ENCODE measurements at regions not wholly inside any gene's neighbourhood (a gene's known extent, or its start where the extent isn't known, plus 50 kb on each side); places are given as distances from the start of the nearest gene placed in this dataset.
A peak's percentile ranks its signal among the peaks of the same experiment; 100 is the strongest.
"Not testable (repeated sequence)": the region's sequence is repeated elsewhere in the genome, so short reads cannot be mapped to it uniquely, and the experiment has no call there.

- intact Hi-C loops (cut with DNase I): no loop called here
- Histone ChIP-seq H3K27ac (peak overlapping the region in 6 of 10 donors; percentile 26 to 69 (median 61)), H3K9me3 (no peaks in the 10 kb centered on the region), H3K4me3 (no peak overlapping the region), H3K27me3 (no peaks in the 10 kb centered on the region), H3K4me1 (peaks cover 0 to 7% (median 0%) of the 10 kb centered on the region in 9 donors), H3K36me3 (no peaks in the 10 kb centered on the region)
- TF ChIP-seq CTCF (IDR thresholded peaks at IDR 0.05): no peak
- ATAC-seq (peak in 7 of 8 donors; percentile 76 to 92 (median 90)), DNase-seq (peak in 1 of 2 donors; percentile 49)
- WGBS, 2 donors: 29 to 38% methylated on average over 1 of the region's 1 CpG
Observed at GRCh38 chr2:67616749-67617148, 219.6 kb downstream of the ETAA1 start.

DNA sequence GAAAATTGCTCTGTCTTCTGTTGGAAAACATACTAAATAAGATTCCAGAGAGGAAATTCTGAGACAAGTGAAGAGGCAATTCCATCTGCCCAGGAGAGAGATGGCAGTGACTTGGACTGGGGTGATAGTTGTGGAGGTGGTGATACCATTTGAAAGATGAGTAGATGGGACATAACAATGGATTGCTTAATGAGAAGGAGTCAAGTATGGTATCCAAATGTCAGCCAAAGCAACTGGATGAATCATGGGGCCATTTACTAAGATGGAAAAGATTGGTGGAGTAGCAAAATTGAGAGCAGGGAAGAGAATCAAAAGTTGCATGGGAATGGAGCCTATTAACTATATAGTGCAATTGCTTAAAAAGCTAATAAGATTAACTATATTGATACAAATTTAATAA, 222.1 kb downstream of the ETAA1 start:
- H3K9me3 ChIP-seq: peaks cover 0 to 8% (median 0%) of the 10 kb centered on the region in 11 donors
- DNase-seq (no peak), ATAC-seq (no peak)
- no peaks in the 10 kb centered on the region for H3K27me3 ChIP-seq
- no peak overlapping the region for H3K4me3 ChIP-seq
- peaks cover 0 to 7% (median 0%) of the 10 kb centered on the region in 9 donors for H3K4me1 ChIP-seq
- intact Hi-C loops (cut with DNase I): no loop called here
- H3K36me3 ChIP-seq: no peaks in the 10 kb centered on the region
- TF ChIP-seq CTCF (IDR thresholded peaks at IDR 0.05): no peak
- no peak overlapping the region for H3K27ac ChIP-seq

DNA sequence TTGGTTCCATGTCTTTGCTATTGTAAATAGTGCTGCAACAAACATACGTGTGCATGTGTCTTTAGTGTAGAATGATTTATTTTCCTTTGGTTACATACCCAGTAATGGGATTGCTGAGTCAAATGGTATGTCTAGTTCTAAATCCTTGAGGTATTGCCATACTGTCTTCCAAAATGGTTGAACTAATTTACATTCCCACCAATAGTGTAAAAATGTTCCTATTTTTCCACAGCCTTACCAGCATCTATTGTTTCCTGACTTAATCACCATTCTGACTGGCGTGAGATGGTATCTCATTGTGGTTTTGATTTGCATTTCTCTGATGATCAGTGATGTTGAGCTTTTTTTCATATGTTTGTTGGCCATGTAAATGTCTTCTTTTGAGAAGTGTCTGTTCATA, 226.6 kb downstream of the ETAA1 start:
- H3K4me1 ChIP-seq; DNase-seq; H3K36me3 ChIP-seq; H3K27me3 ChIP-seq; H3K9me3 ChIP-seq; H3K4me3 ChIP-seq; ATAC-seq; H3K27ac ChIP-seq; intact Hi-C loops (cut with DNase I): not testable (repeated sequence)
- 93 to 96% methylated on average over 2 of the region's 2 CpGs for WGBS, 2 donors

DNA sequence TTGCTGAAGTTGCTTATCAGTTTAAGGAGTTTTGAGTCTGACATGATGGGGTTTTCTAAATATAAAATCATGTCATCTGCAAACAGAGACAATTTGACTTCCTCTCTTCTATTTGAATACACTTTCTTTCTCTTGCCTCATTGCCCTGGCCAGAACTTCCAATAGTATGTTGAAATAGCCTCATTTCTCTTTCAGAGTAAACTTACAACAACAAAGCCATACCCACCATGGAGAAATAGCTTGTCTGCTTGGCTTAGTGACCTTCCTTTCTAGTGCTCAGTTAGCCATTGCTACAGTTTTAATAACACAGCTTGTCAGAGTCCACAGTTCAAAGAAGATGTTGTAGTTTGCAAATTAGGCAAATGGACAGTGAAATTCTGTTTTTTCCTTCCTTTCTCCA, 228.0 kb downstream of the ETAA1 start:
- intact Hi-C loops (cut with DNase I): no loop called here
- Histone ChIP-seq H3K27me3 (no peaks in the 10 kb centered on the region), H3K4me3 (no peak overlapping the region), H3K27ac (peak overlapping the region in 1 of 10 donors; percentile 70), H3K9me3 (peaks cover 0 to 10% (median 0%) of the 10 kb centered on the region in 11 donors), H3K36me3 (no peaks in the 10 kb centered on the region), H3K4me1 (no peaks in the 10 kb centered on the region)
- peak in 2 of 8 donors; percentile 25 to 41 for ATAC-seq
- no peak for DNase-seq
- no peak for TF ChIP-seq CTCF (IDR thresholded peaks at IDR 0.05)

GRCh38 chr2:67625690-67626475, 228.8 kb downstream of the ETAA1 start:
- H3K27me3 ChIP-seq: no peaks in the 10 kb centered on the region
- H3K9me3 ChIP-seq: peaks cover 0 to 10% (median 0%) of the 10 kb centered on the region in 11 donors
- WGBS, 2 donors: 65 to 75% methylated on average over 5 of the region's 5 CpGs
- no peak overlapping the region for H3K4me3 ChIP-seq
- intact Hi-C loops (cut with DNase I): no loop called here
- H3K4me1 ChIP-seq: no peaks in the 10 kb centered on the region
- H3K27ac ChIP-seq: peak overlapping the region in 1 of 10 donors; percentile 70
- no peak for TF ChIP-seq CTCF (IDR thresholded peaks at IDR 0.05)
- ATAC-seq (peak in 2 of 8 donors; percentile 20 to 40), DNase-seq (no peak)
- no peaks in the 10 kb centered on the region for H3K36me3 ChIP-seq

Measured in heart right ventricle (tissue), 16 donors.